NT2/D1 (cell line): ENCODE measurements at regions not wholly inside any gene's neighbourhood (a gene's known extent, or its start where the extent isn't known, plus 50 kb on each side); places are given as distances from the start of the nearest gene placed in this dataset.

Source experiments
- YY1 ChIP-seq: IDR thresholded peaks from 2 replicates; pipeline ENCODE4 v1.6.1; 2011; ENCODE audit not compliant: insufficient read length, insufficient read depth
- ZNF274 ChIP-seq: IDR thresholded peaks from 2 replicates; pipeline ENCODE4 v1.6.1; 2011; ENCODE audit warnings: mild to moderate bottlenecking, low read depth, low read length

DNA sequence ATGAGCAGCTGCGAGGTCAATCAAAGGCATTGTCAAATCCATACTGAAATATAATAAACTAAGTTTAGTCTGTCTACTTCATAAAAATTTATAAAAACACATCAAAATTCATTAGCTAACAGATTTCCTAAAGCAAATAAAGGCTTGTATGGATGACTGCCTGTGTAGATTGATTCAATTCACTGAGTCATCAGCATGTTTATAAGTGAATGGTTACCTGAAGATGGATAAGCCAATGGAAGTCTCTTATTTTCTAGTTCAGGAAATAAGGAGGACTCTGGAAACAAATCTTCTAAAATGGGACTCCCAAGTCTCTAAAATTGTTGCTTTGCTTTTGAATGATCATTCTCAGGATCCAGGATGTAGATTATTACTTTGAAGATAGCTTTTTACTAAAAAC lies 57.0 kb upstream of the HNRNPA3 start:
- TF ChIP-seq ZNF274 (no peak), YY1 (no peak)
